GM18907 (cell line): ENCODE measurements at regions not wholly inside any gene's neighbourhood (a gene's known extent, or its start where the extent isn't known, plus 50 kb on each side); places are given as distances from the start of the nearest gene placed in this dataset.

Experiments
- ATAC-seq: cut with Tn5 transposase; IDR thresholded peaks from one replicate; pipeline ENCODE4 v1.9.1; 2021; ENCODE audit warnings: mild to moderate bottlenecking, moderate library complexity; ENCODE audit not compliant: unreplicated experiment

- no peak for ATAC-seq
These were observed 332.2 kb upstream of the PLXNA2 start for GRCh38 chr1:208576425-208576824.

- ATAC-seq = no peak
These were observed 333.3 kb upstream of the PLXNA2 start for GRCh38 chr1:208577381-208577905.

GRCh38 chr1:208581209-208581608 lies 337.0 kb upstream of the PLXNA2 start:
- no peak for ATAC-seq

GRCh38 chr1:208581667-208582066 lies 337.5 kb upstream of the PLXNA2 start:
- no peak for ATAC-seq

GRCh38 chr1:208584167-208584755 lies 340.1 kb upstream of the PLXNA2 start:
- no peak for ATAC-seq

GRCh38 chr1:208587110-208587509 lies 342.9 kb upstream of the PLXNA2 start:
- peak; percentile 97 for ATAC-seq

GRCh38 chr1:208593306-208594006 lies 349.3 kb upstream of the PLXNA2 start:
- ATAC-seq = no peak

GRCh38 chr1:208595236-208595635 lies 351.1 kb upstream of the PLXNA2 start:
- ATAC-seq = no peak

GRCh38 chr1:208595745-208596144 lies 351.6 kb upstream of the PLXNA2 start:
- no peak for ATAC-seq

- ATAC-seq = no peak
These were observed 353.4 kb upstream of the PLXNA2 start for GRCh38 chr1:208597571-208597970.

- ATAC-seq = no peak
These were observed 353.8 kb upstream of the PLXNA2 start for GRCh38 chr1:208598021-208598420.

GRCh38 chr1:208599063-208599462 lies 354.9 kb upstream of the PLXNA2 start:
- ATAC-seq = no peak

- no peak for ATAC-seq
These were observed 356.4 kb upstream of the PLXNA2 start for GRCh38 chr1:208600456-208601190.

- no peak for ATAC-seq
These were observed 357.4 kb upstream of the PLXNA2 start for GRCh38 chr1:208601561-208601960.

- no peak for ATAC-seq
These were observed 359.5 kb upstream of the PLXNA2 start for GRCh38 chr1:208603721-208604120.

GRCh38 chr1:208604295-208604694 lies 360.1 kb upstream of the PLXNA2 start:
- ATAC-seq = peak; percentile 97

GRCh38 chr1:208606959-208607358 lies 362.8 kb upstream of the PLXNA2 start:
- no peak for ATAC-seq

- ATAC-seq = no peak
These were observed 363.4 kb upstream of the PLXNA2 start for GRCh38 chr1:208607616-208608015.

- ATAC-seq = no peak
These were observed 370.4 kb upstream of the PLXNA2 start for GRCh38 chr1:208614610-208615009.

- ATAC-seq = no peak
These were observed 371.2 kb upstream of the PLXNA2 start for GRCh38 chr1:208615371-208615770.

- ATAC-seq = no peak
These were observed 372.6 kb upstream of the PLXNA2 start for GRCh38 chr1:208616776-208617175.
